ENCODE measurements at regions not wholly inside any gene's neighbourhood (a gene's known extent, or its start where the extent isn't known, plus 50 kb on each side); places are given as distances from the start of the nearest gene placed in this dataset.

- no peak overlapping the region for H3K4me3 ChIP-seq (ENCODE audit: low read length)
- TF ChIP-seq, protein P1, sequence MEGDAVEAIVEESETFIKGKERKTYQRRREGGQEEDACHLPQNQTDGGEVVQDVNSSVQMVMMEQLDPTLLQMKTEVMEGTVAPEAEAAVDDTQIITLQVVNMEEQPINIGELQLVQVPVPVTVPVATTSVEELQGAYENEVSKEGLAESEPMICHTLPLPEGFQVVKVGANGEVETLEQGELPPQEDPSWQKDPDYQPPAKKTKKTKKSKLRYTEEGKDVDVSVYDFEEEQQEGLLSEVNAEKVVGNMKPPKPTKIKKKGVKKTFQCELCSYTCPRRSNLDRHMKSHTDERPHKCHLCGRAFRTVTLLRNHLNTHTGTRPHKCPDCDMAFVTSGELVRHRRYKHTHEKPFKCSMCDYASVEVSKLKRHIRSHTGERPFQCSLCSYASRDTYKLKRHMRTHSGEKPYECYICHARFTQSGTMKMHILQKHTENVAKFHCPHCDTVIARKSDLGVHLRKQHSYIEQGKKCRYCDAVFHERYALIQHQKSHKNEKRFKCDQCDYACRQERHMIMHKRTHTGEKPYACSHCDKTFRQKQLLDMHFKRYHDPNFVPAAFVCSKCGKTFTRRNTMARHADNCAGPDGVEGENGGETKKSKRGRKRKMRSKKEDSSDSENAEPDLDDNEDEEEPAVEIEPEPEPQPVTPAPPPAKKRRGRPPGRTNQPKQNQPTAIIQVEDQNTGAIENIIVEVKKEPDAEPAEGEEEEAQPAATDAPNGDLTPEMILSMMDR (conservative IDR thresholded peaks at IDR 0.05; ENCODE audit: low read depth, low read length) = no peak
- no peak for DNase-seq (ENCODE audit: low read depth)
Measured at GRCh38 chr15:85924088-85924487, 129.4 kb upstream of the KLHL25 start.

DNA sequence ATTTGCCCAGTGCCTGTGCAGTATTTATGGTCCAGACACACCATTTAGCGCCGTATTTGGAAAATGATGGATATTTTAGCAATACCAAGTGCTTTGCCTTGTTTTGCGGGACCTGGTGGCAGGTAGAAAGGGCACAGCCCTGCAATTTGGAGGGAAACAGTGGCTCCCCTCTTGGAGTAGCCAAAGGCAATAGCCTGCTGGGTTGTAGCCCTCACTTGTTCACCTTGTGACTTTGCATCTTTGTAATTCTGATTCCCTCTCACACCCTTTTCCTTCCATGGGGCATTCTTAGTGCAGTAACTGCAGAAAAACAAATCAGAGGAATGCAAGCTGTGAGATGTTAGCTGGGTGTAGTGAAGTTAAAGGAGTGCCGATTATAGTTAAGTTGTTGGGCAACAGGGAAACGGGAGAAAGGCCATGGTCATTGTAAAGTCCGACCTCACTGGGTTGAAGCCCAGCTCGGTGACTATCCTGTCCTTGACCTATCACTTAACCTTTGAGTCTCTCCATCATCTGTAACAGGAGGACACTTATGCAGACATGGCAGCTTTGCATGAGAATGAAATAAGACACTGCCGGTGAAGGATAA is 131.0 kb upstream of the KLHL25 start:
- TF ChIP-seq, protein P1 (conservative IDR thresholded peaks at IDR 0.05; ENCODE audit: low read depth, low read length) = no peak

DNA sequence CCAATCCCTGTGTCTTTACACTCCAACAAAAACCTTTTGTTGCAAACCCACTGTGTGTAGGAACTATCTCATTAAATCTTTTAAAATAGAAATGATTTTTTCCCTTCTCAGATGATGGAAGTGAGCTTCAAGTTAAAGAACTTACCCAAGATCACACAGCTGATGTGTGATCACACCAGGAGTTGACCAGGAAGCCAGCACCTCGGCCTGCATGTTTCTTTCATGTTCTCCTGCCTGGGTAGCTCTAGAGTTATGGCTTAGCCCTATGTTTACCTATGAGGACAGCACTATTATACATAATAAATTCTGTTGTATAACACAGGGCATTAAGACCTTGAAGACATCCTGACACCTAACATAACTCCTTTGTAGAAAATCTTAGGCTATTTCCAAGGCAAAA is 132.1 kb upstream of the KLHL25 start:
- H3K4me3 ChIP-seq (ENCODE audit: low read length) = no peak overlapping the region
- no peak for DNase-seq (ENCODE audit: low read depth)
- TF ChIP-seq, protein P1 (conservative IDR thresholded peaks at IDR 0.05; ENCODE audit: low read depth, low read length) = no peak

More for the DNA sequence above, 131.0 kb upstream of the KLHL25 start:
- DNase-seq (ENCODE audit: low read depth) = no peak
- no peak overlapping the region for H3K4me3 ChIP-seq (ENCODE audit: low read length)

DNA sequence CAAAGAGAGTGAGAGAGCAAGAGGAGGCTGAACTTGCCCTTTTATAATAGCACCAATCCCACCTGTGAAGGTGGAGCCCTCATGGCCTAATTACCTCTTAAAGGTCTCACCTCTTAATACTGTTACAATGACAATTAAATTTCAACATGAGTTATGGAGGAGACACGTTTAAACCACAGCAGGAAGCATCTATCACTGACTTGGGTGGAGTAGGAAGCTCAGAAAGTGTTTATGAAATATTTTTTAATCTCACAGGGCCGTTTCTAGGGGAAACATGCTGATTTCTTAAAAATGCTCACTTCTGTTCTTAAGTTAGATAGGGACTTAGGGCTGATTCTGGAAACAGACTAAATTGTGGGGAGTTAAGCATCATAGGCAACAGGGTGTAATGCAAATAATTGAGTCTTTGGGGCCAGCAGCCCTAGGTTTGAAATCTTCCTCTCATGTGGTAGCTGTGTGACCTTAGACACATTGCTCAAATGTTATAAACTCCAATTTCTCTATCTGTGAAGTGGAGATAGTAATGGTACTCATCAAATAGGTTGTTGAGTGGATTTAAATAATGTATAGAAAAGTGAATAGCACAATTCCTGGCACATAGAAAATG is 133.3 kb upstream of the KLHL25 start:
- TF ChIP-seq, protein P1 (conservative IDR thresholded peaks at IDR 0.05; ENCODE audit: low read depth, low read length) = no peak
- no peak overlapping the region for H3K4me3 ChIP-seq (ENCODE audit: low read length)
- DNase-seq (ENCODE audit: low read depth) = no peak

GRCh38 chr15:85929786-85930185 is 135.1 kb upstream of the KLHL25 start:
- DNase-seq (ENCODE audit: low read depth) = no peak
- TF ChIP-seq, protein P1 (conservative IDR thresholded peaks at IDR 0.05; ENCODE audit: low read depth, low read length) = no peak
- no peak overlapping the region for H3K4me3 ChIP-seq (ENCODE audit: low read length)

- TF ChIP-seq, protein P1 (conservative IDR thresholded peaks at IDR 0.05; ENCODE audit: low read depth, low read length) = no peak
- DNase-seq (ENCODE audit: low read depth) = no peak
- H3K4me3 ChIP-seq (ENCODE audit: low read length) = no peak overlapping the region
Measured at GRCh38 chr15:85932391-85932790, 137.7 kb upstream of the KLHL25 start.

GRCh38 chr15:85934691-85935090 is 140.0 kb upstream of the KLHL25 start:
- DNase-seq (ENCODE audit: low read depth) = no peak
- no peak overlapping the region for H3K4me3 ChIP-seq (ENCODE audit: low read length)
- TF ChIP-seq, protein P1 (conservative IDR thresholded peaks at IDR 0.05; ENCODE audit: low read depth, low read length) = no peak
